T follicular helper cell (primary cell): ENCODE measurements at regions not wholly inside any gene's neighbourhood (a gene's known extent, or its start where the extent isn't known, plus 50 kb on each side); places are given as distances from the start of the nearest gene placed in this dataset.

ENCODE experiments used
- DNase-seq: peaks from one replicate; pipeline ENCODE4 v3.0.0-alpha.2; 2020; ENCODE audit warnings: low read depth

- DNase-seq: no peak
Measured at GRCh38 chr19:31160336-31160926, 188.8 kb downstream of the TSHZ3 start.

DNA sequence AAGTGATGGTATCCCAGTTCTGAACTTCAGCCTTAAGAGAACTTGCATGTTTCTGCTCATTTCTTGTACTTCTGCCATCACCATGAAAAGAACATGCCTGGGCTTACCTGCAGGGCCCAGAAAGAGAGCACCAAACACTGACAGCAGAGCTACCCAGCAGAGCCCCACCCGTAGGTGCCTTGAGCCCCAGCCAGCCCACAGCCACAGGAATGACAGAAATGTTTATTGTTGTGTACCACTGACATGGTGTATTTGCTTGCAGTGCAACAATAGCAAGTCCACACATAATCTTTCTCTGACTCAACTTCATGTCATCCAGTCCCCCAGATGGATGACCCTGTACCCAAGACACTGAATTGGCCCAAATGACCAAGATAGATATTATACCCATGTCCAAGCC, 195.2 kb downstream of the TSHZ3 start:
- no peak for DNase-seq

- DNase-seq: no peak
Measured at GRCh38 chr19:31152906-31153305, 196.3 kb downstream of the TSHZ3 start.

DNA sequence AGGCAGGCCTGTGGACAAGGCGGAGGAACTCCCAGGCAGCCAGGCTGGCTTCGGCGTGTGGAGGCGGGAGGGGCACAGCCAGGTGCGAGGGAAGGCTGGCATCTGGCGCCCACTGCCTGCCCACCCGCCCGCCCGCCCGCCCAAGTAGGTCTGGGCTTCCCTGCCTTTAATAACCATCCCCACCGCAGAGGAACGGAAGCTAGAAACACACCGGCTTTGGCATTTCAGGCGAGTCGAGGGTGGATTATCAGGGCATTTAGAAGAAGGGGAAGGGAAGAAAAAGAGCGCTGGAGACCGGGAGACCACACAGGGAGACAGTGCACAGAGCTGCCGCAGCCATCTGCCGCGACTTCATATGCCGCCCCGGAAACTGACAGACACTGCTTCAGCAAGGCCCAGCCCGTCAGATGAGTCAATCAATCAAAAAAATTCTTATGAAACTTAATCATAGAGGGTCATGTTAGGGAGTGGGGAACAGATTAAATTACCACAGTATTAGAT, 199.7 kb downstream of the TSHZ3 start:
- no peak for DNase-seq

DNA sequence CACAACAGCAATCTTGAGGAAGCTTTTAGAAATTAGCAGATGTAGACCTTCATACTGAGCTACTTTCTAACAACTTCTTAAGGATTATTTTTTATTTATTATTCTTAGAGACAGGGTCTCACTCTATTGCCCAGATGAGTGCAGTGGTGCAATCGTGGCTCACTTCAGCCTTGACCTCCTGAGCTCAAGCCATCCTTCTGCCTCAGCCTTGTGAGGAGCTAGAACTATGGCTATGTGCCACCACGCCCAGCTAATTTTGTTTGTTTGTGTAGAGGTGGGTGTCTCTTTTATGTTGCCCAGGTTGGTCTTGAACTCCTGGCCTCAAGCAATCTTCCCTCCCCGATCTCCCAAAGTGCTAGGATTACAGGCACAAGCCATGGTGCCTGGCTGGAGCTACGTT, 200.6 kb downstream of the TSHZ3 start:
- DNase-seq: no peak

DNA sequence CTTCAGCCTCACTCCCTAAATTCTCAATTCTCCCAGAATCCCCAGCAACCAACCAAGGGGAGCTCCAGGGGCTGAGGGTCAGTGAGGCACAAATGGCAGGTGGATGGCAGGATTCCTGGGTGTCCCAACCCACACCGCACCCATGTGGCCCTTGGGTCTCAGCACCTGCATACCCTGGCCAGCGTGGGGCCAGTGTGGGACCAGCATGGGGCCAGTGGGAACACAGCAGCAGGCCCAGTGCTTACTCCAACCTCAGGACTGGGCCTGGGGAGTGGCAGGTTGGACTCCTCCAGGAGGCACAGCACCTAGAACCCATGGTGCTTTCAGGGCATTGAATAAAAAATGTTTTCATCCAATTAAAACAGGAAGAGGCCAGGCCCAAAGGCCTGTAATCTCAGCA, 202.0 kb downstream of the TSHZ3 start:
- no peak for DNase-seq

- no peak for DNase-seq
Measured at GRCh38 chr19:31146546-31147183, 202.6 kb downstream of the TSHZ3 start.

- DNase-seq: no peak
Measured at GRCh38 chr19:31146015-31146414, 203.2 kb downstream of the TSHZ3 start.

DNA sequence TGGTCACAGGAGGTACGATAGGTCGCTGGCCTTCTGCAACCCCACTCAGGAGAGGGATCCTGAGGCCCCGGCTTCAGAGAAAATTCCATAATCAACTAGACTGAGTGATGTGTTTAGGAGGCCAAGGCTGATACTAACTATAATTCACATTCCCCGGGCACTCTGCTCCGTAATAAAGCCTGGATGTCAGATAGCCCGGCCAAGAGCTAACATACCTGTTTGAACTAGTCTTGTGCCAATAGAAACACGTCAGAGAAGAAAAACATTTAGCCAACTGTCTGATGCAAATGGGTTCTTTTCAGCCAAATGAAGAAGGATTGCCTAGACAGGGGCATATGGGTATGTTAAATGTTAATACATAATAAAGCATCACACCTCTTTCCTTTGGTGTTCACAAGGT, 204.2 kb downstream of the TSHZ3 start:
- DNase-seq: no peak

DNA sequence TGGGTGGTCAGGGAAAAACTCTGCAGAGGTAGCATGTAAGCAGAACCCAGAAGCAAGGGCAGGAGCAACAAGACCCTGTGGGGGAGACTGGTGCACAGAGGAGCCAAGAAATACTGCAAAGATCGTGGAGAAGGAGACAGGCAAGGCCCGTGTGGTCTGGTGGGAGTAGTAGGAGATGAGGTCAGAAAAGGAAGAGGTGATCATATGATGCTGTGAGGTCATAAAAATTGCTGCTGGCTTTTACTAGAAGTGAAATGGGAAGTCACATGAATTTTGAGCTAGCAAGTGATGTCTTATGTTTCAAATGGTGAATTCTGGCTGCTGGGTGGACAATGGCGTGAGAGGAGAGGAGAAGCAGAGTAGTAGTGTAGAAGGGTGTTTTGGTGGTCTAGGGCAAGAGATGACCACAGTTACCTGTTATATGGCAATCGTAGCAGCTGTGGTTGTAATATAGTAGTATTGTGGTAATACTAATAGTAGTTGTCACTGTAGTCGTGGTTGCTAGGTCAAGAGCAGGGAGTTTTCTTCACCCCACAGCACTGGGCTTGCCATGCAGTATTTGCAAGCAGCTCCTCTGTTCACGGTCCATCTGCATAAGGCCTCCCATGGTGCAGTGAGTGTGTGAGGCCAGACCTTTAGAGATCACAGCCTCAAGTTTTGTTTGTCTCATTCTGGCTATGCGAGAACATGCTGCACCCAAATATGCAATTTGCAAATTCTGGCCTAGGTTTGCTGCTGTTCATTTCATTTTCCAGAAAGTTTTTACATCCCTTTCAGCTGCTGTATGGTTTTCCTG, 205.0 kb downstream of the TSHZ3 start:
- no peak for DNase-seq

DNA sequence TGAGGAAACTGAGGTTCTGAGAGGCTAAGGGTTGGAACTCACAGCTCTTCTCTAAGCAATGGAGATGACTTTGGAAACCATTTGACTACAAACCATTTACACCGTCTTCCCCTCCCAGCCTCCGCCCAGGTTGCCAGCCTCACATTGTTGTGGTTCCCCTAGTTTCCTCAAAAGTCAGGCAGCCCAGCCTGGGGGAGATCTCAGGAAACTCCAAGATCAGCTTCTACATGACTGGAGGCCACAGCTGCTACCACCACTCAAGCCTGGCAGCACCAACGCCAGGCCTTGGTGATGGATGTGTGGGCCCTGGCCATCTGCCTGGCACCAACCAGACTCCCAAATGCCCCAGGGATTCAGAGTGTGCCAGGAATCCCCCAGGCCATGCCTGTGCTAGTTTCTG, 207.9 kb downstream of the TSHZ3 start:
- no peak for DNase-seq

- DNase-seq: no peak
Measured at GRCh38 chr19:31140717-31141116, 208.5 kb downstream of the TSHZ3 start.

- DNase-seq: no peak
Measured at GRCh38 chr19:31139871-31140505, 209.2 kb downstream of the TSHZ3 start.

DNA sequence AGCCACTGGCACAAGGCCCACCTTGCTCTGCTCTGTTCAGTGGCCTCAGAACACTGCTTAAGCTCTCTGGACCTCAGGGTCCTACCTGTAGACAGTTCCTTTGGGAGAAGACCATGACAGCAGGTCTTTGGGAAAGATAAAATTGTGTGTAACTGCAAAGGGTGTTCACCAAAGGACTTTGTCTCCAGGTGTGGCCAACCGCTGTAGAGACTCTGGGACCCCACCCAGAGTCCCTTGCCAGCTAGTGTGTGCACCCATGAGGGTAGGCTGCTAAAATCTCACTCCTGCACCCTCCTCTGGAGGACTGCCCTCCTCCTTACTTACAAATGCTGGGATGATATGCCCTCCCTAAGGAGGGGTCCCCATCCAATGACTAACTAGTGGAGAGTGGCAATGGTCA, 211.2 kb downstream of the TSHZ3 start:
- no peak for DNase-seq

DNA sequence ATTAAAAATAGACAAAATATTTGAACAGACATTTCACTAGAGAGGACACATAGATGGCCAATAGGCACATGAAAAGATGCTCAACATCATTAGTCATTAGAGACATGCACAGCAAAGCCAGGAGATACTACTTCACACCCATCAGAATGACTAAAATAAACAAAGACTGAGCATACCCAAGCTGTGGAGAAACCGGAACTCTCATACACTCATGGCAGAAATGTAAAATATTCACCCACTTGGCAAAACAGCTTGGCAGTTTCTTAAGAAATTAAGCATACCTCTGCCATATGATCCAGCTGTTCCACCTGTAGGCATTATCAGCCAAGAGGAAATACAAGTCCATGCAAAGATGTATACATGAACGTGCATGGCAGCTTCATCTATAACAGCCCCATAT, 213.4 kb downstream of the TSHZ3 start:
- DNase-seq: no peak

- no peak for DNase-seq
Measured at GRCh38 chr19:31132753-31133110, 216.5 kb downstream of the TSHZ3 start.

- DNase-seq: no peak
Measured at GRCh38 chr19:31128291-31128690, 220.9 kb downstream of the TSHZ3 start.

DNA sequence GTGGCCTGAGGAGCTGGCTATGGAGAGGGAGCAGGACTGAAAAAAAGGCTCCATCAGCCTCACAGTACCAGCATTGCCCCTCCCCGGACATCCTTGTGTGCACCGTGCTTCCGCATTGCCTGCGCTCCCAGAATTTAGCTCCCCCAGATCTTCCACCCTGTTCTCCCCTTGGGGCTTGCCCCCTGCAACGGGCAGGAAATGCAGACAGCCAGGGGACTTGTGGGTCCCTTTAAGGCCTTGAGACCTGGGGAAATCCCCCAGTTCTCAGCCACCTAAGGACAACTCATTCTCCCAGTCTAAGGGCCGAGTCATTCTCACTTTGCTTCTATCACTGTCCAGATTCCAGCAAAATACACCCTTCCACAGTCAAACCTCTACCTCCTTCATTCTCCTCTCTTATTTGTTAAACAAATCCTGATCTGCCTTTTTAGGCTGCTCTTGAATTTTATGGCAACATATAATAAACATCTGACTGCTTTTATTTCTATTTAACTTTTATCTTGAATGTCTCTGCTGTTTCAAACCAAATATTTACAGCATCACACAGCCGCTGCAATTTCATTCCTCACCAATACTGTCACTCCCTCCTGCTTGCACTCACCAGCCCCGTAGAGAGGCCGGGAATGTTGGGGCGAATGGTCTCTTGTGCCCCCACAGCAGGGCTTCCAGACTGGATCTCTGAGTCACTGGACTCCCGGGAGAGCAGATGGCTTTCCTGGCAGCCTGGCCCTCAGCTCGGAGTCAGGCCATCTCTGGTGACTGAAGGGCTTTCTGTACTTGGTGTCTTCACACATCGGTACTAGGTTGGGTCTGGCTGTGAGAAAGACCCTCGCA, 221.9 kb downstream of the TSHZ3 start:
- DNase-seq: no peak

GRCh38 chr19:31126236-31126635, 223.0 kb downstream of the TSHZ3 start:
- no peak for DNase-seq

DNA sequence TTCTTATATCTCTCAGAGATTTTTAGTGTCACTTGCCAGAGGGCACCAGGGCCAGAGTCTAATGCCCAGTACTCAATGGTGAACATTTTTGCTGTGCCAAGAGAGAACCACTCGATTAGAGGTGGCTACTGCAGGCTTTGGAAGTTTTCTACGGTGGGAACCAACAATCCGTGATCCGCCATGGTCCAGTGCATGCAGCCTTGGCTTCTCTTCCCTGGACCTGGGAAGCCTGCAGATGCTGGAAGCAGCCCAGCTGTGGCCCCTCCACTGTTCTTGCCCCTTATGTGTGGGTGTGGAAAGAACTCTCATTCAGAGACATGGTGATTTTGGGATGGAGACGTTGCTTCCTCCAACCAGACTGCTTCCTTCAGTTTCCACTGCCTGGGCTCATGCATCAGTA, 224.2 kb downstream of the TSHZ3 start:
- no peak for DNase-seq

DNA sequence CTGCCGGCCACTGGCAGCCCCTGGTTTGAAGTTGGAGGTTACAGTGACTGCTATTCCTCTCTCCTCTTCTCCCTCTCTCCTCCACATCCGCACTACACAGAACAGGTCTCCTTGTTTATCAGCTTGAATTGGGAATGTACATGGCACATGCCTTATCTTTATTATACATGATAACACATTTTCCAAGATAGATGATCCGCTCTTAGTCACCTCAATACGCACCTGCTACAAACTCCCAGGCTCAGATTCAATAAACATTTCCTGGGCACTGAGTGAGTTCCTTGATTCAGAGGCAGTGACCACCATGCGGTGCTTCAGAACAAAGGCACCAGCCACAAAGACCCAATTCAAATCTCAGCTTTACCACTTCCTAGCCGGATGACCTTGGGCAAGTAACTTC, 227.7 kb downstream of the TSHZ3 start:
- no peak for DNase-seq

DNA sequence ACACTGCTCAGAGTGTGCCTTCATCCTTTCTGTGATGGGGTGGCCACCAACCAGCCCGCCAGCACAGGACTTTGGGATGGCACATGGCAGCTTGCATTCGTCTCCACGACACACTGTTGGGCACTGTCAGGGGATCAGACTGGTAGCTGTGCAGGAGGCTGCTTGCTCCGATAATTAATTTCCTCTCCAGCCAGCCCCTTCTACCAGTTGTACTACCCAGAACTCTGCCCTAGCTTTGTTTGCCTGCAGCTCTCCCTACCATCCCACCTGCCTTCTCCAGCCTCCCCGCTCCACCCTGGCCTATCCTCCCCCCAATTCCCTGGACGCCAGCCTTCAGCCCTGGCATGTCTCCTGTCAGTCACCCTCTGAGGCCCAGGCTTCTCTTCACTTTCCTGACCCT, 228.3 kb downstream of the TSHZ3 start:
- DNase-seq: no peak
